ENCODE measurements at regions not wholly inside any gene's neighbourhood (a gene's known extent, or its start where the extent isn't known, plus 50 kb on each side); places are given as distances from the start of the nearest gene placed in this dataset.
A peak's percentile ranks its signal among the peaks of the same experiment; 100 is the strongest.

DNA sequence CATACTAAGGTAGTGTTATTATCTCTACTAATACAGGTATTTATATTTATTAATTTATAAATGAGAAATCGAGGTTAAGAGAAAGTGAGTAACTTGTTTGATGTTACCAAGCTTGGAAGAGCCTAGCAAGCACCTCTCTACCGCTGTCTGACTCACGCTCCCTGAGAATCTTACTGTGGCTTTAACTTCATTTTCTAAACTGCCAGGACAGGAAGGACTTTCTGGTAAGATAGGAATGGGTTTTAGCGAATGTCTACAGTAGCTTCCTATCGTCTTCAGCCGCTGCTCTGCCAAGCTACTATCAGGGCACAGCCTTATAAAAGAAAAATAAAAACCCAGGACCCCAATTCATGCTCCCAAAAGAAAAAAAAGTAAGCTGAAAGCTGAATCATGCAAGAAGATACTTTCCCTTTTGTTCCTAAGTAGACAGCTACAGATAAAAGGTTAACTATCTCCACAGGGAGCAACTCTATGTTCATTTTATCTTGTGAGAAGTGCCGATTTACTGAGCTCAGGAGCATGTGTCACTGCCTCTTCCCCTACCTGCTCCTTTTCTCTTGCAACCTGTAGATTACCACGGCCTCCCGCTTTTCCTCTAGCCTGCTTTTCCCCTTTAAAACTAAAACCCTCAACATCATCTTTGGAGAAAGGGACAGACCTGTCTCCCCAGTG, 60.2 kb downstream of the THNSL1 start:
- no peak overlapping the region for H3K4me3 ChIP-seq (ENCODE audit: low read length in 2 of 2)
- H3K4me1 ChIP-seq (ENCODE audit: control insufficient read depth, insufficient read depth, low read length) = peaks cover 3% of the 10 kb centered on the region
- H3K27ac ChIP-seq (ENCODE audit: low read length) = no peak overlapping the region
- no peaks in the 10 kb centered on the region for H3K9me3 ChIP-seq (ENCODE audit: control insufficient read depth in 2 of 2, low read length in 2 of 2)
- H3K9ac ChIP-seq (ENCODE audit: low read length in 2 of 2) = no peak overlapping the region
- no peaks in the 10 kb centered on the region for H3K27me3 ChIP-seq (ENCODE audit: control insufficient read depth in 1 of 2, insufficient read depth in 2 of 2, low read length in 2 of 2)
- H3K36me3 ChIP-seq (ENCODE audit: control insufficient read depth in 2 of 2, insufficient read depth in 2 of 2, low read length in 2 of 2) = no peaks in the 10 kb centered on the region

DNA sequence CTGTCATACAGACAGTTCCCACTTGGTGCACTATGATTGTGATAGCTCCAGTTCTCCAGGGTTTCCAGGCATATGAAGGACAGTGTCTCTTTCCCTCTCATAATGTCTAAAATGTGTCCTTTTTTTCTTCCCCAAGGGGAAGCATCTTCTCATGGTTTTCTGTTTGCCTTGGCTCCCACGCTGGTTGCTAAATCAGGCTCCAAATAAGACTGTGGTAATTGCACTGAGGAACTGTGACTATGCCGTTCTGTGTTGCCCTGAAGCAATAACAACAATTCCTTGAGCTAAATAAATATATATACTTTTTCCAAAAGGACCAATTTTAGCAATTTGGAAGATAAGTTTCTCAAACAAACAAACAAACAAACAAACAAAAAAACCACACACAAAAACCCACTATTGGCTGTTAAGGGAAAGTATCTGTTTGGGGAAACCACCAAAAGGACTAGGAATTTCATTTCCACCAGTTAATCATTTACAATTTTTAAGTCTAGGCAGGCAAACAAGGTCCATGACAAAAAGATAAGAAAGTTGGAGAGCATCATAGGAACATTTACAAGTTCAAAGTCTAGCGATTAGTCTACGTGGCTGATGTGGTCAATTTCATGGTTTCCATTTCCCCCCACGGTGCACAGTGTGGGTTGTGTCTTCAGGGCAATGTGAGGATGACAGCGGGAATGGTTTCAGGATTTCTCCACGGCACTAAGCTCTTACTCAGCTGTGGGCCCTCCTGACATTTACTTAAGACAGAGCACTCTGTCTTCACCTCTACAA, 62.4 kb downstream of the THNSL1 start:
- H3K4me1 ChIP-seq (ENCODE audit: control insufficient read depth, insufficient read depth, low read length) = peaks cover 3% of the 10 kb centered on the region
- no peaks in the 10 kb centered on the region for H3K36me3 ChIP-seq (ENCODE audit: control insufficient read depth in 2 of 2, insufficient read depth in 2 of 2, low read length in 2 of 2)
- H3K27ac ChIP-seq (ENCODE audit: low read length) = no peak overlapping the region
- no peak overlapping the region for H3K9ac ChIP-seq (ENCODE audit: low read length in 2 of 2)
- H3K9me3 ChIP-seq (ENCODE audit: control insufficient read depth in 2 of 2, low read length in 2 of 2) = no peaks in the 10 kb centered on the region
- H3K4me3 ChIP-seq (ENCODE audit: low read length in 2 of 2) = no peak overlapping the region
- H3K27me3 ChIP-seq (ENCODE audit: control insufficient read depth in 1 of 2, insufficient read depth in 2 of 2, low read length in 2 of 2) = no peaks in the 10 kb centered on the region

DNA sequence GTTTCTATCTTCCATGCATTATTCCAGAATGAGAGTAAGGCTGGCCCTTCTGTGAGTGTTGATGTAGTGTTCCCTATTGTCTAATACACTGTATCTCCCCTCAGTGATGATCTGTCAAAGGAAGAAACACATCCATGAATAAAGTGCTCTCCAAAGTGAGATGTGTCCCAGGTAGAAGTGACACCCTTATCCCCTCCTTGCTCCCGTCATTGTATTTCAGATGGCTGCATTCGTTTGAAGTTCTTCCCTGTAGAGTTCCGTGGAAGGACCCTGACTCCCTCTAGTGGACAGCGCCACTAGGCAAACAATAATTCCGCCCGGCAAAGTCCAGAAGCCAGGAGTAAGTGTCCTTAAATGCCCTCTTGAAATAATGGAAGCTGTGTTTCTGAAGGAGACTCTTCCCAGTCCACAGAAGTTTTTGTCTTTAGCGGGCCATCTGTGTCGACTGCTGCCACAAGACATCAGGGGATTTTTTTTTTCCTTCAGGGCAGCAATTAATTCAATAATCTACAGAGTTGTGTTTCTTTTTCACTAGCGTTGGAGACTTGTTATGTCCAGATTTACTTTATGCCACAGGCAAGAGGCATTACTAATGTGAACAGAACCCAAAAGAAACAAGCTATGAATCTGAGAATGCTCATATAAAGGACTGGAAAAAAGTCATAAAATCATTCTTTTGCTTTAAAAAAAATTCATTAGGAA, 64.6 kb downstream of the THNSL1 start:
- Histone ChIP-seq H3K9me3 (ENCODE audit: control insufficient read depth in 2 of 2, low read length in 2 of 2) (no peaks in the 10 kb centered on the region), H3K36me3 (ENCODE audit: control insufficient read depth in 2 of 2, insufficient read depth in 2 of 2, low read length in 2 of 2) (no peaks in the 10 kb centered on the region), H3K4me3 (ENCODE audit: low read length in 2 of 2) (peak overlapping the region in 1 of 2 donors; percentile 17), H3K27ac (ENCODE audit: low read length) (peak overlapping the region; percentile 7), H3K4me1 (ENCODE audit: control insufficient read depth, insufficient read depth, low read length) (peaks cover 3% of the 10 kb centered on the region), H3K9ac (ENCODE audit: low read length in 2 of 2) (no peak overlapping the region), H3K27me3 (ENCODE audit: control insufficient read depth in 1 of 2, insufficient read depth in 2 of 2, low read length in 2 of 2) (no peaks in the 10 kb centered on the region)

DNA sequence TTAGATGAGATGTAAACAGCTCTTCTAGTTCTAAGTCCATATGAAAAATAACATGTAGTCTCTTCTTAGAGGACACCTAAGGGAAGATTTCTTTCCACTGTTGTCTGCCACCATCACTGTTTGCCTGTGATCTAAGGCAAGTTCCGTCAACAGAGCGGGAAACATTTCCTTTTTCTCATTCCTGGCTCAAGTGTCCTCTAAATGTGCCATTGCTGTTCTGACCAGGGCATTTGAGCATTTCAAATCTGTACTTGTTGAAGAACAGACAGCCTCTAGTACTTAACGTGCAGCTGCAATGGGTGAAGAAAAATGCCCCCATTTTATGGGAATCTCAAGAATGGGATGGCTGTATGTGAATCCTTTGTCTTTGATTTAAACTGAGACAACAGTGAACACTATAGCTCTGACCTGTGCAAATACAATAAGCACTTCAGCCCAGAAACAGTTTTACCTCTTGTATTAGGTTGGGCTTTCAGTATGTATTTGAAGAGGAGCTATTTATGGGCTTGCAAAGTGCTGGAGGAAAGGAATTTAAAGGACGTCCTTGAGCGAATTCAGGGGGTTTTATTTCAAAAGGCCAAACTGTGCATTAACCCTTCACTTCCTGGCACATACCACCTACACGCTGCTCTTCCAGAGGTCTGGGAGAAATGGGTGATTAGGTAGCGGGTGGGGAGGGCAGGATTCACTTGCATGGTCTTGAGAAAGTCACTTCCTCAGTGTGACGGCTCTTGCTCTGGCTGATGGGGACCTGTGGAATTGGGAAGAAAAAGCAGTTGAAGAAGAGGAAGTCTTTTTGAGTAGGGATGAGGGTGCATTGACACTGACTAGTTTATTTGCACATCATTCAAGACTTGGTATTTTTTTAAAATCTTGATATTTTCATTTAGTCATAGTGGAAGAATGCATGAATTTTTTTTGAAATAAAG, 66.1 kb downstream of the THNSL1 start:
- Histone ChIP-seq H3K4me3 (ENCODE audit: low read length in 2 of 2) (no peak overlapping the region), H3K4me1 (ENCODE audit: control insufficient read depth, insufficient read depth, low read length) (peaks cover 3% of the 10 kb centered on the region), H3K9ac (ENCODE audit: low read length in 2 of 2) (no peak overlapping the region), H3K36me3 (ENCODE audit: control insufficient read depth in 2 of 2, insufficient read depth in 2 of 2, low read length in 2 of 2) (no peaks in the 10 kb centered on the region), H3K27me3 (ENCODE audit: control insufficient read depth in 1 of 2, insufficient read depth in 2 of 2, low read length in 2 of 2) (no peaks in the 10 kb centered on the region), H3K27ac (ENCODE audit: low read length) (no peak overlapping the region), H3K9me3 (ENCODE audit: control insufficient read depth in 2 of 2, low read length in 2 of 2) (no peaks in the 10 kb centered on the region)

DNA sequence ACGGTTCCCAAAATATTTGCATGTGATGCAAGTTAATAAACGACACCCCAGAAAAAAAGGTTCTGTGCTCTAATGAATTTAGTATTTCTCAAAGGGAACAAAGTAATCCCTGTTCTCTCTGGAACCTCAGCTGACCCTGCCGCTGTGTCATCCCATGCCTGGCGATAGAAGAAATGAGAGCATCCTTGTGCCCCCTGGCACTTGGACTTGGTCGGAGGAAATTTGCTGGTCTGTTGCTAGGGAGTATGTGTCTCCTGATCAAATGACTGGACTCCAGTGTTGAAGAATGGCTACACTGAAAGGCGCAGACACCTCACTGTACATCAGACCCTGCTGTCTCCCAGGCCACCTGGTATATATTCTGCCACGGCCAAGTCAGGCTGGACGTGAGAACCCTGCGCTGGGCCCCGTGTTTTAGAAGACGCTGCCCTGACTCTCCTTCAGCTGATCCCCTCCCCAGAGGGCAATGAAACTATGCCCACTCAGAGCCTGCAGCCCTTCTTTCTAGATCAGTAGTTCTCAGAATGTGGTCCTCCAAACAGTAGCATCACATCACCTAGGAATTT, 67.2 kb downstream of the THNSL1 start:
- peaks cover 3% of the 10 kb centered on the region for H3K4me1 ChIP-seq (ENCODE audit: control insufficient read depth, insufficient read depth, low read length)
- H3K36me3 ChIP-seq (ENCODE audit: control insufficient read depth in 2 of 2, insufficient read depth in 2 of 2, low read length in 2 of 2) = no peaks in the 10 kb centered on the region
- no peak overlapping the region for H3K27ac ChIP-seq (ENCODE audit: low read length)
- H3K4me3 ChIP-seq (ENCODE audit: low read length in 2 of 2) = no peak overlapping the region
- no peaks in the 10 kb centered on the region for H3K27me3 ChIP-seq (ENCODE audit: control insufficient read depth in 1 of 2, insufficient read depth in 2 of 2, low read length in 2 of 2)
- no peak overlapping the region for H3K9ac ChIP-seq (ENCODE audit: low read length in 2 of 2)
- no peaks in the 10 kb centered on the region for H3K9me3 ChIP-seq (ENCODE audit: control insufficient read depth in 2 of 2, low read length in 2 of 2)

DNA sequence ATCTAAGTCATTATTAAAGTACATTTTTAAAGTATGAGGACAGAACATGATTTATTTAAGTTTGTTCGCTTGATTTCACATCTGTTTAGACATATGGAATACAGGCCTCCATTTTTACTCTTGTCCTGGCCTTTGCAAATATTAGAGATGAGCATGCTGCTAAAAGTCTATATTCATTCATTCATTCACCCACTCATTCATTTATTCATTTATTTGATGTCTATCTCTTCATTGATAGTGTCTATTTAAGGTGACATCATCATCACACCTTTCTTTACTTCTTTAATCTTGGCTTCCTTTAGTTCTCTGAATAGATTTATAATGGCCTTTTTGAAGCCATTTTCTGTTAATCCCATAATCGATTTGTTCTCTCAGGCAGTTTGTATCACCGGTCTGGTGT, 68.0 kb downstream of the THNSL1 start:
- H3K4me3 ChIP-seq (ENCODE audit: low read length in 2 of 2) = no peak overlapping the region
- H3K4me1 ChIP-seq (ENCODE audit: control insufficient read depth, insufficient read depth, low read length) = peaks cover 3% of the 10 kb centered on the region
- H3K27me3 ChIP-seq (ENCODE audit: control insufficient read depth in 1 of 2, insufficient read depth in 2 of 2, low read length in 2 of 2) = no peaks in the 10 kb centered on the region
- H3K9me3 ChIP-seq (ENCODE audit: control insufficient read depth in 2 of 2, low read length in 2 of 2) = no peaks in the 10 kb centered on the region
- no peak overlapping the region for H3K27ac ChIP-seq (ENCODE audit: low read length)
- H3K9ac ChIP-seq (ENCODE audit: low read length in 2 of 2) = no peak overlapping the region
- H3K36me3 ChIP-seq (ENCODE audit: control insufficient read depth in 2 of 2, insufficient read depth in 2 of 2, low read length in 2 of 2) = no peaks in the 10 kb centered on the region

DNA sequence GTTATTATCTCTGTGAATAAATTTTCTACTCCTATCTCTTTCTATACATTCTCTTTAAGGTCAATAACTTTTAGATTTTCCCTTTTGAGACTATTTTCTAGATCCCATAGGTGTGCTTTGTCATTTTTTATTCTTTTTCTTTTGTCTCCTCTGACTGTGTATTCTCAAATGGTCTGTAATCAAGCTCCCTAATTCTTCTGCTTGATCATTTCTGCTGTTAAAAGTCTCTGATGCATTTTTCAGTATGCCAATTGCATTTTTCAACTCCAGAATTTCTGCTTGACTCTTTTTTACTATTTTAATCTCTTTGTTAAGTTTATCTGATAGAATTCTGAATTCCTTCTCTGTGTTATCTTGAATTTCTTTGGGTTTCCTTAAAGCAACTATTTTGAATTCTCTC, 78.2 kb downstream of the THNSL1 start:
- Histone ChIP-seq H3K27ac (ENCODE audit: low read length) (no peak overlapping the region), H3K9me3 (ENCODE audit: control insufficient read depth in 2 of 2, low read length in 2 of 2) (peaks cover 4 to 10% of the 10 kb centered on the region in 2 donors), H3K9ac (ENCODE audit: low read length in 2 of 2) (no peak overlapping the region), H3K4me3 (ENCODE audit: low read length in 2 of 2) (no peak overlapping the region), H3K36me3 (ENCODE audit: control insufficient read depth in 2 of 2, insufficient read depth in 2 of 2, low read length in 2 of 2) (no peaks in the 10 kb centered on the region), H3K4me1 (ENCODE audit: control insufficient read depth, insufficient read depth, low read length) (no peaks in the 10 kb centered on the region), H3K27me3 (ENCODE audit: control insufficient read depth in 1 of 2, insufficient read depth in 2 of 2, low read length in 2 of 2) (no peaks in the 10 kb centered on the region)

DNA sequence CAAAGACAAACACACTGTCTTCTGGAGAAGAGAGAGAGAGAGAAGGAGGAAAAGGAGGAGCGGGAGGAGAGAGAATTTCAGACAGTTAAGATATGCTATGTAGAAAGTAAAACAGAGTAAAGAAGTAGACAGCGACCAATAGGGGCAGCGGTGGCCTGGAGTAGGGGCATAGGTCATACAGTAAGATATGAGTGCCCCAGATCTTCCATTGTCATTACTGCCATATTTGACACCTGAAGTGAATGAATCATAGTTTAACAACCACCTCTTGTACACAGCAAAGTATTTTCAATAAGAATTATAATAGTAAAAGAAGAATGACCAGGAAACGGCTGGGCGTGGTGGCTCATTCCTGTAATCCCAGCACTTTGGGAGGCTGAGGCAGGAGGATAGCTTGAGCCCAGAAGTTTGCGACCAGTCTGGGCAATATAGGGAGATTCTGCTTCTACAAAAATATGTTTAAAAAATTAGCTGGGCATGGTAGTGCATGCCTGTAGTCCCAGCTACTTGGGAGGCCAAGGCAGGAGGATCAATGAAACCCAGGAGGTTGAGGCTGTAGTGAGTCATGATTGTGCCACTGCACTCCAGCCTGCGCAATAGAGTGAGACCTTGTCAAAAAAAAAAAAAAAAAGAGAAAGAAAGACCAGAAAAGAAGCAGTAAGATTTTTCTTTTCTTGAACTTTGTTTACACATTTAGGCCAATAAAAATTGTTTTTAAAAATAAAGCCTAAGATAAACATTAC, 77.0 kb upstream of the GPR158 start:
- Histone ChIP-seq H3K9ac (ENCODE audit: low read length in 2 of 2) (no peak overlapping the region), H3K27me3 (ENCODE audit: control insufficient read depth in 1 of 2, insufficient read depth in 2 of 2, low read length in 2 of 2) (peaks cover 0 to 2% of the 10 kb centered on the region in 2 donors), H3K4me1 (ENCODE audit: control insufficient read depth, insufficient read depth, low read length) (no peaks in the 10 kb centered on the region), H3K27ac (ENCODE audit: low read length) (no peak overlapping the region), H3K9me3 (ENCODE audit: control insufficient read depth in 2 of 2, low read length in 2 of 2) (peaks cover 4 to 7% of the 10 kb centered on the region in 2 donors), H3K36me3 (ENCODE audit: control insufficient read depth in 2 of 2, insufficient read depth in 2 of 2, low read length in 2 of 2) (no peaks in the 10 kb centered on the region), H3K4me3 (ENCODE audit: low read length in 2 of 2) (no peak overlapping the region)

DNA sequence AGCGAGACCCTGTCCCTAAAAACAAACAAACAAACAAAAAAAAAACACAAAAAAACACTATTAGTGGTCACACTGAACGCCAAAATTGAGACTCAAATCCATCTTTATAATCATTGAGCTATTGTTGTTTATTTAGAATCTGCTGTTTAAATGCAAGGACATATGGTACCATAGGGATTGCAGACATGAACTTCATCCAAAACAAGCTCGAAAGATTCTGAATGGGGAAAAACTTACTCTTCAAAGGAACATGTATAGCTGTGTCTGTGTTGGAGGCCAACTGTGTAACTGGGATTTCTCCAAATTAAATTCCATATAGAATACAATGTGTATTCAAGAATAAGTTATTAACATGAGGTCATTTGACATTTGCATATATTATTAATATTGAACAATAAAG, 74.7 kb upstream of the GPR158 start:
- Histone ChIP-seq H3K4me1 (ENCODE audit: control insufficient read depth, insufficient read depth, low read length) (no peaks in the 10 kb centered on the region), H3K36me3 (ENCODE audit: control insufficient read depth in 2 of 2, insufficient read depth in 2 of 2, low read length in 2 of 2) (no peaks in the 10 kb centered on the region), H3K27me3 (ENCODE audit: control insufficient read depth in 1 of 2, insufficient read depth in 2 of 2, low read length in 2 of 2) (peaks cover 0 to 2% of the 10 kb centered on the region in 2 donors), H3K27ac (ENCODE audit: low read length) (no peak overlapping the region), H3K9ac (ENCODE audit: low read length in 2 of 2) (no peak overlapping the region), H3K9me3 (ENCODE audit: control insufficient read depth in 2 of 2, low read length in 2 of 2) (peaks cover under 1 to 4% of the 10 kb centered on the region in 2 donors), H3K4me3 (ENCODE audit: low read length in 2 of 2) (no peak overlapping the region)

Measured in stomach smooth muscle (tissue), 2 donors.